Cardiac muscle cell (in vitro differentiated cells and primary cell): ENCODE measurements at regions not wholly inside any gene's neighbourhood (a gene's known extent, or its start where the extent isn't known, plus 50 kb on each side); places are given as distances from the start of the nearest gene placed in this dataset.

Experiments used
- DNase-seq, 2 donors: peaks; one replicate each; pipeline versions ENCODE4 v3.0.0 to v3.0.0-alpha.2; 2010 to 2017; ENCODE audit warnings: low read depth in 1 of 2, low spot score in 1 of 2
- H3K27ac ChIP-seq: fragments of 200-600 bp; sonication (generic); 2 replicates; pipeline ENCODE4 v1.5.1; 2016
- H3K27me3 ChIP-seq: fragments of 200-600 bp; sonication (generic); 2 replicates; pipeline ENCODE4 v1.6.0; 2016; ENCODE audit warnings: control low read depth
- H3K36me3 ChIP-seq: fragments of 200-600 bp; sonication (generic); 2 replicates; pipeline ENCODE4 v1.5.1; 2016; ENCODE audit warnings: control low read depth
- H3K4me1 ChIP-seq: fragments of 200-600 bp; sonication (generic); 2 replicates; pipeline ENCODE4 v1.8.1; 2017; ENCODE audit warnings: low read depth, mild to moderate bottlenecking, mixed run types
- H3K4me3 ChIP-seq: fragments of 200-600 bp; sonication (generic); 2 replicates; pipeline ENCODE4 v1.5.1; 2016; ENCODE audit warnings: mild to moderate bottlenecking
- H3K9me3 ChIP-seq: fragments of 200-600 bp; sonication (generic); 2 replicates; pipeline ENCODE4 v1.5.1; 2017; ENCODE audit warnings: low read depth, mild to moderate bottlenecking, control low read depth
- TF ChIP-seq, protein P1 (sequence below): IDR thresholded peaks from 2 replicates; pipeline ENCODE4 v1.5.1; 2012; ENCODE audit warnings: low read depth, mild to moderate bottlenecking, low read length

DNA sequence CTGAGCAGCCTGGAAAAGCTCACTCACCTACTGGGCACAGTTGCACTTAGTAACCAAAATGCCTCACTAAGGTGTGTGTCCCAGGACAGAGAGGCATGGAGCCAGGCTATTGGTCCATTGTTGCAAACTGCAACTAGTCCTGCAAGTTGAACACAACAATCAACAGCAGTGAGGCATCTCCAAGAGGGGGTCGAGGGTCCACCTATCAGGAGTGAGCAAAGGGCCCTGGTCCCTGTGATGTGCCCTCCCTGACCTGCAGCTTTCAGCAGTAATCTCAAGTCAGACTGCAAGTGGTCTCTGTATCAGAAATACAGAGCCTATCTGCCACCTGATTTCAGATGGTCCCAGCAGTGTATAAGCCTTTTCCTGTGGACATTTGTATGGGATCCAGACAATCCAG lies 50.2 kb upstream of the TGM3 start:
- peaks cover 9% of the 10 kb centered on the region for H3K4me1 ChIP-seq
- H3K4me3 ChIP-seq = no peak overlapping the region
- H3K27ac ChIP-seq = no peak overlapping the region
- no peaks in the 10 kb centered on the region for H3K9me3 ChIP-seq
- H3K27me3 ChIP-seq = no peaks in the 10 kb centered on the region
- H3K36me3 ChIP-seq = no peaks in the 10 kb centered on the region
- DNase-seq = no peak
- TF ChIP-seq, protein P1, sequence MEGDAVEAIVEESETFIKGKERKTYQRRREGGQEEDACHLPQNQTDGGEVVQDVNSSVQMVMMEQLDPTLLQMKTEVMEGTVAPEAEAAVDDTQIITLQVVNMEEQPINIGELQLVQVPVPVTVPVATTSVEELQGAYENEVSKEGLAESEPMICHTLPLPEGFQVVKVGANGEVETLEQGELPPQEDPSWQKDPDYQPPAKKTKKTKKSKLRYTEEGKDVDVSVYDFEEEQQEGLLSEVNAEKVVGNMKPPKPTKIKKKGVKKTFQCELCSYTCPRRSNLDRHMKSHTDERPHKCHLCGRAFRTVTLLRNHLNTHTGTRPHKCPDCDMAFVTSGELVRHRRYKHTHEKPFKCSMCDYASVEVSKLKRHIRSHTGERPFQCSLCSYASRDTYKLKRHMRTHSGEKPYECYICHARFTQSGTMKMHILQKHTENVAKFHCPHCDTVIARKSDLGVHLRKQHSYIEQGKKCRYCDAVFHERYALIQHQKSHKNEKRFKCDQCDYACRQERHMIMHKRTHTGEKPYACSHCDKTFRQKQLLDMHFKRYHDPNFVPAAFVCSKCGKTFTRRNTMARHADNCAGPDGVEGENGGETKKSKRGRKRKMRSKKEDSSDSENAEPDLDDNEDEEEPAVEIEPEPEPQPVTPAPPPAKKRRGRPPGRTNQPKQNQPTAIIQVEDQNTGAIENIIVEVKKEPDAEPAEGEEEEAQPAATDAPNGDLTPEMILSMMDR = no peak
